ENCODE measurements at regions not wholly inside any gene's neighbourhood (a gene's known extent, or its start where the extent isn't known, plus 50 kb on each side); places are given as distances from the start of the nearest gene placed in this dataset.

- Histone ChIP-seq H3K4me3 (no peak overlapping the region), H3K4me1 (no peaks in the 10 kb centered on the region), H3K9me3 (no peaks in the 10 kb centered on the region), H3K27ac (no peak overlapping the region), H3K36me3 (no peaks in the 10 kb centered on the region), H3K27me3 (no peaks in the 10 kb centered on the region)
- no peak for TF ChIP-seq CTCF (IDR thresholded peaks at IDR 0.05)
- intact Hi-C loops (cut with DNase I; ENCODE audit: low total_unique reads), result loop anchor here (10.0 kb wide), 1 partner anchor 265 kb away; no protein-coding TSS in a partner anchor
- DNase-seq, result no peak
Measured at GRCh38 chr11:16440136-16440535, 83.8 kb upstream of the SOX6 start.

- DNase-seq, result no peak
- Histone ChIP-seq H3K4me1 (no peaks in the 10 kb centered on the region), H3K27ac (no peak overlapping the region), H3K27me3 (no peaks in the 10 kb centered on the region), H3K4me3 (no peak overlapping the region), H3K9me3 (peaks cover 0 to 8% (median 5%) of the 10 kb centered on the region in 3 donors), H3K36me3 (no peaks in the 10 kb centered on the region)
- no peak for TF ChIP-seq CTCF (IDR thresholded peaks at IDR 0.05)
- intact Hi-C loops (cut with DNase I; ENCODE audit: low total_unique reads), result no loop called here
Measured at GRCh38 chr11:16434036-16434435, 77.7 kb upstream of the SOX6 start.

GRCh38 chr11:16430674-16431073 lies 74.3 kb upstream of the SOX6 start:
- no peak for TF ChIP-seq CTCF (IDR thresholded peaks at IDR 0.05)
- no peaks in the 10 kb centered on the region for H3K4me1 ChIP-seq
- DNase-seq, result no peak
- intact Hi-C loops (cut with DNase I; ENCODE audit: low total_unique reads), result no loop called here
- H3K9me3 ChIP-seq, result peaks cover 0 to 8% (median 5%) of the 10 kb centered on the region in 3 donors
- no peaks in the 10 kb centered on the region for H3K27me3 ChIP-seq
- H3K27ac ChIP-seq, result no peak overlapping the region
- H3K36me3 ChIP-seq, result no peaks in the 10 kb centered on the region
- no peak overlapping the region for H3K4me3 ChIP-seq

- Histone ChIP-seq H3K4me3 (no peak overlapping the region), H3K4me1 (peaks cover 0 to 13% (median 2%) of the 10 kb centered on the region in 4 donors), H3K27ac (no peak overlapping the region), H3K9me3 (no peaks in the 10 kb centered on the region), H3K36me3 (no peaks in the 10 kb centered on the region), H3K27me3 (no peaks in the 10 kb centered on the region)
- intact Hi-C loops (cut with DNase I; ENCODE audit: low total_unique reads), result no loop called here
- no peak for TF ChIP-seq CTCF (IDR thresholded peaks at IDR 0.05)
- DNase-seq, result no peak
Measured at GRCh38 chr11:16421826-16422225, 65.5 kb upstream of the SOX6 start.

GRCh38 chr11:16418428-16419097 lies 62.2 kb upstream of the SOX6 start:
- DNase-seq, result no peak
- no peak for TF ChIP-seq CTCF (IDR thresholded peaks at IDR 0.05)
- Histone ChIP-seq H3K36me3 (no peaks in the 10 kb centered on the region), H3K4me3 (no peak overlapping the region), H3K27ac (no peak overlapping the region), H3K4me1 (peaks cover 0 to 26% (median 2%) of the 10 kb centered on the region in 4 donors), H3K27me3 (no peaks in the 10 kb centered on the region), H3K9me3 (no peaks in the 10 kb centered on the region)
- intact Hi-C loops (cut with DNase I; ENCODE audit: low total_unique reads), result no loop called here
